ENCODE measurements at regions not wholly inside any gene's neighbourhood (a gene's known extent, or its start where the extent isn't known, plus 50 kb on each side); places are given as distances from the start of the nearest gene placed in this dataset.

- TF ChIP-seq CTCF (IDR thresholded peaks at IDR 0.05; ENCODE audit: insufficient read depth, low read depth, low read length): no peak
- H3K4me3 ChIP-seq (ENCODE audit: low read depth, low read length): no peak overlapping the region
- no peak for DNase-seq (ENCODE audit: low read depth)
These were observed 305.4 kb upstream of the SHH start for GRCh38 chr7:156117542-156118247.

- DNase-seq (ENCODE audit: low read depth): no peak
- no peak overlapping the region for H3K4me3 ChIP-seq (ENCODE audit: low read depth, low read length)
- TF ChIP-seq CTCF (IDR thresholded peaks at IDR 0.05; ENCODE audit: insufficient read depth, low read depth, low read length): no peak
These were observed 304.4 kb upstream of the SHH start for GRCh38 chr7:156116514-156117215.

- H3K4me3 ChIP-seq (ENCODE audit: low read depth, low read length): no peak overlapping the region
- no peak for DNase-seq (ENCODE audit: low read depth)
- no peak for TF ChIP-seq CTCF (IDR thresholded peaks at IDR 0.05; ENCODE audit: insufficient read depth, low read depth, low read length)
These were observed 303.3 kb upstream of the SHH start for GRCh38 chr7:156115582-156115981.

GRCh38 chr7:156113731-156114130 lies 301.5 kb upstream of the SHH start:
- no peak for TF ChIP-seq CTCF (IDR thresholded peaks at IDR 0.05; ENCODE audit: insufficient read depth, low read depth, low read length)
- no peak for DNase-seq (ENCODE audit: low read depth)
- no peak overlapping the region for H3K4me3 ChIP-seq (ENCODE audit: low read depth, low read length)

GRCh38 chr7:156109988-156110387 lies 297.7 kb upstream of the SHH start:
- H3K4me3 ChIP-seq (ENCODE audit: low read depth, low read length): no peak overlapping the region

GRCh38 chr7:156109076-156109475 lies 296.8 kb upstream of the SHH start:
- TF ChIP-seq CTCF (IDR thresholded peaks at IDR 0.05; ENCODE audit: insufficient read depth, low read depth, low read length): no peak
- DNase-seq (ENCODE audit: low read depth): no peak

More at GRCh38 chr7:156109988-156110387, 297.7 kb upstream of the SHH start:
- no peak for DNase-seq (ENCODE audit: low read depth)
- TF ChIP-seq CTCF (IDR thresholded peaks at IDR 0.05; ENCODE audit: insufficient read depth, low read depth, low read length): no peak

More at GRCh38 chr7:156109076-156109475, 296.8 kb upstream of the SHH start:
- H3K4me3 ChIP-seq (ENCODE audit: low read depth, low read length): no peak overlapping the region
